Activated T-cell treated with anti-CD3 and anti-CD28 coated beads for 48 hours (primary cell): ENCODE measurements at regions not wholly inside any gene's neighbourhood (a gene's known extent, or its start where the extent isn't known, plus 50 kb on each side); places are given as distances from the start of the nearest gene placed in this dataset.
"Not testable (repeated sequence)": the region's sequence is repeated elsewhere in the genome, so short reads cannot be mapped to it uniquely, and the experiment has no call there.

Experiments
- DNase-seq: peaks from one replicate; pipeline ENCODE4 v3.0.0-alpha.2; 2020; ENCODE audit warnings: low read depth

GRCh38 chr4:111960241-111960667, 185.0 kb upstream of the FAM241A start:
- DNase-seq = no peak

GRCh38 chr4:111961026-111961425, 184.2 kb upstream of the FAM241A start:
- not testable (repeated sequence) for DNase-seq

DNA sequence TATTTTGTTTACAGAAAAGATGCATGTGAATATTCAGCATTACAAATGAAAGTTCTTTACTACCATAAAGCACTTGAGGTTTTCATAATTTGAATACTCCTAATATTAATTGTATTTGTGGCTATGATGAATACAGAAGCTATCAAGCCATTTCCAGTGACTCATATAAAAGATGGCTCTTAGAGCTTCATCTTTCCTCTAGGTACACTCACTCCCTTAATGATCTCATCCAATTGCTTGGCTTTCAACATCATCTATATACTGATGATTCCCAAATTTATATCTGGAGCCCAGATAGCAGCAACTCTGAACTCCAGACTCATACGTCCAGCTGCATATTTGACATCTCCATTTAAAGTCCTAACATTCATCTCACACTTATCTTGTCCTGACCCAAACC, 183.4 kb upstream of the FAM241A start:
- no peak for DNase-seq

GRCh38 chr4:111963158-111963700, 182.0 kb upstream of the FAM241A start:
- no peak for DNase-seq

- DNase-seq = no peak
These were observed 167.8 kb upstream of the FAM241A start for GRCh38 chr4:111977419-111977965.

DNA sequence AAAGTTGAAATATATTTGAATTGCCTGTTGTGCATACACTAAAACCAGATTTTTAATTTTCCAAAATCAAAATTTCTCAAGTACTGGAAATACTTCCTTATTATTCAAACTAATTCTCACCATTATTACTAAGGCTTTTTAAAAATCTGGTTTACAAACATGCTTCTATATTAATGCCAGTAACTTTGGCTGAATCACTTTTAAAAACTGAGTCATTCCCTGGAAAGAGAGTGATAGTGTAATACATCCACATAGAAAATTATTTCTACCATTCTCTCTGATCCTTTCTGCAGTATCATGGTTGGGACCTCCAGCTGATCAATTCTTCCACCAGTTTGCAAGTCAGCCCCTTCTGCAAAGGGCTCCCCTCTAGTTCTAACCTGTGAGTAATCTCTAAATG, 165.3 kb upstream of the FAM241A start:
- DNase-seq = no peak

DNA sequence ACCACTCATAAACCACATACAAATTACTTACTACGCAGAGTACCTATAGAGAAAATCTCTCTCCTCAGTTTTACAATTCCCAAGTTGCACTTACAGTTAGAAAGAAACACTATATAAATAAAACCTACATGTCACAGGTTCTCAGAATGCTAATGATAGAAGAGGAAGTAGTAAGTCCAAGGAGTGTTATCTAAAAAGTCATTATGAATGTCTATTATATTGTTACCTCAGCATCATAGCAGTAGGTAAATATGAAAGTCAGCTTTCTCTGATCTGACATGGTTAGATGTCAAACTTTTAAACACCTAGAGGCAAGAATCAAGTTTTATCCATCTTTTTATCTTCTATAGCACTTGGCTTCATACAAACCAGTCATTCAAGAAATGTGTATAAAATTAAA, 163.2 kb upstream of the FAM241A start:
- no peak for DNase-seq

DNA sequence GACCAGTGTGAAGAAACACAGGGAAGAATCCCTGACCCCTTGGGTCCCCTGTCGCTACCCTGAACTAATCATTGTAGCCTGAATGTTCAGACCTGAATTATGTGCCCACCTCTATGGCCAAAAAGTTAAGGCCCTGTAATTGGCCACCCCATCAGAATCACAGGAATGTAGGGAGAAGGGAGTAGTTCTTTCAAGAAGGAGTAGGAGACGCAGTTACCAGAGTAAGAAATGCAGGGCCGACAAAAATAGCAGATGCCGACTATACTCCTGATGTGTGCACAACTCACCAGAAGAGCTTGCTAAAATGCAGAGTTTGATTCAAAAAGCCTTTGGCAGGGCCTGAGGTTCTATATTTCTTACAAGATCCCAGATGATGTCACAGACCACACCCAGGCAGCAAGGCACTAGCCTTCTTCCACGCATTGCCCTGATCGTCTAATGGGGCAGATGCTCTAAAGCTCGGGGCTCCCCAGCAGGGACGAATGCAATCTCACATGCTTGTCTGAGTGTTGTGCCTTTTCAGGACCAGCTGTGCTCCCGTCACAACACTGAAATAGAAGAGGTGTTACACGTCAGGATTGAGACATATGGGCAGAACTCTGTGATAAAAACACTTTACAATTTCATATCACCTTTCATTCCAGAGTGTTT, 161.0 kb upstream of the FAM241A start:
- no peak for DNase-seq

GRCh38 chr4:111985426-111985825, 159.8 kb upstream of the FAM241A start:
- no peak for DNase-seq

- DNase-seq = no peak
These were observed 159.2 kb upstream of the FAM241A start for GRCh38 chr4:111986095-111986494.

- no peak for DNase-seq
These were observed 156.7 kb upstream of the FAM241A start for GRCh38 chr4:111988514-111988913.

GRCh38 chr4:111989817-111990216, 155.4 kb upstream of the FAM241A start:
- no peak for DNase-seq

- no peak for DNase-seq
These were observed 154.1 kb upstream of the FAM241A start for GRCh38 chr4:111991163-111991562.

- DNase-seq = no peak
These were observed 153.5 kb upstream of the FAM241A start for GRCh38 chr4:111991797-111992196.

GRCh38 chr4:111992351-111993168, 152.7 kb upstream of the FAM241A start:
- DNase-seq = no peak

GRCh38 chr4:111994392-111994791, 150.9 kb upstream of the FAM241A start:
- DNase-seq = no peak

DNA sequence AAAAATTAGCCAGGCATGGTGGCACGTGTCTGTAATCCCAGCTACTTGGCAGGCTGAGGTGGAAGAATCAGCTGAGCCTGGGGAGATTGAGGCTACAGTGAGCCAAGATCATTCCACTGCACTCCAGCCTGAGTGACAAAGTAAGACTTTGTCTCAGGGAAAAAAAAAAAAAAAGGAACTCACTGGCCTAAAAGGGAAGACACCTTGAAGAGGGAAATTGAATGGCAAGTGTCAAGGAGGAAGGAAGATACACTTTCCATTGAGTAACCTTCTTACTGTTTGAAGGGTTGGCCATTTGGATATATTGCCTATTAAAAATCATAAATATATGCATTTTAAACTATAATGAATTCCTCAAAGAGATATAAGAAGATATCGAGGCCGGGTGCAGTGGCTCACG, 147.5 kb upstream of the FAM241A start:
- DNase-seq = no peak

DNA sequence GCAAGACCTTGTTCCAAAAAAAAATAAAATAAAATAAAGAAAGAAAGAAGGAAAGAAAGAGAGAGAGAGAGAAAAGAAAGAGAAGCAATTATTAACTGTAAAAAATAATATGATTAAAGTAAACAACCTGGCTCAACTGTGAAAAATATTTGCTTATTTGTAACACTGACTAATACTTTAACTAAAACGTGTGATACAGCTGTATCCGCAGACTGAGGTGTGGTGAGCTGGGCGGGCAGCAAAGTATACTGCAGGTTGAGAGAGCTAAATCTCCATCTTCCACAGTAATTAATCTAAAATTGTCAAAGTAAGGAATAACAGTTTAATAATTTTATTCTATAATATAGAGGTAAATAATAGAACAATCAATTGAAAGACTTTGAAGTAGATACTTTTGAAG, 145.5 kb upstream of the FAM241A start:
- no peak for DNase-seq

GRCh38 chr4:112001041-112001440, 144.2 kb upstream of the FAM241A start:
- DNase-seq = no peak

GRCh38 chr4:112002248-112002661, 143.0 kb upstream of the FAM241A start:
- no peak for DNase-seq

DNA sequence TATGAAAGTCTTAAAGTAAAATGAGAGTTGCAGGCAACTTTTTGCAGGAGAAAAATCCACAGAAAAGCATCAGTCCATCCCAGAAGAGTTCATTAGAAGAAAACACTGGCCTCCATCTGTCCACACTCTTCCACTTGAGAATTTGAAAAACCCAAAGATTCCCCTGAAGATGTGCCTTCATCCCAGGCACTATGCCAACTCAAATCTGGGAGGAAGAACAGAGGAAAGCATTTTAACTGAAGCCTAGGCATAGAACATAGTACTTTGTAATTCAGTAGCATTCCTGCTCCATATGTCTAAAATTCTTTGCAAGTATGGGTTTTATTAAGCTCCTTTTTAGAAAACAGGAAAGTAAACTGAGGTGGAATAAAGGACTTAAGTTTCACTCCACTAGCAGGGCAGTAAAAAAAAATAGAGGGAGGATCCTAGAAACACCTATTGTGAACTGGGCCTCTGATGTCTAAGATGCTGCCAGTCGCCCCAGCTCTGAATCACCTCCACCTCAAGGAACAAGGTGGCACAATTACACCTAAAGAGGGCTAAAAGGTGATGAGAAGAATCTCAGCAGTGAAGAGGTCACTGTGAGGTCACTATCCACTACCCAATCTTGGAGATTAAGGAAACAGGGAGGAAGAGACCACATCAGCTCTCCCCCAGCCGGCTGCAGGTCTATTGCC, 141.9 kb upstream of the FAM241A start:
- DNase-seq = no peak

DNA sequence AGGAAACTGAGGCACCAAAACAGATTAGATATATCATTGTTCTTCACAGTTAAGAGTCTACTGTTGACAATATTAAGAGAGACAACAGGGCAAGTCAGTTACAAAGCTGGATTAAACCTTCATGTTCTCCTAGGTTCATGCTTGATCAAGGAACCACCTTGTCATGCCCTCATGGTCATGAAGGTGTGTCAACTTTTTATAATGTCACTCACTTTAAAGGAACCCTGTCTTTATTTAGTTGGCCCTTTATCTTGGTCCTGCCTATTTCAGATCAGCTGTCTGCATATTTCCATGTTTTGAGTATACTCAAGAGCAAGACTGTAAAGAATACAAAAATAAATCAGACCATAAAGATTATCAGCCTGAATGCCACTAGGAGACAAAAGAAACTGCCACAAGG, 140.2 kb upstream of the FAM241A start:
- no peak for DNase-seq
